ENCODE measurements at regions not wholly inside any gene's neighbourhood (a gene's known extent, or its start where the extent isn't known, plus 50 kb on each side); places are given as distances from the start of the nearest gene placed in this dataset.

DNA sequence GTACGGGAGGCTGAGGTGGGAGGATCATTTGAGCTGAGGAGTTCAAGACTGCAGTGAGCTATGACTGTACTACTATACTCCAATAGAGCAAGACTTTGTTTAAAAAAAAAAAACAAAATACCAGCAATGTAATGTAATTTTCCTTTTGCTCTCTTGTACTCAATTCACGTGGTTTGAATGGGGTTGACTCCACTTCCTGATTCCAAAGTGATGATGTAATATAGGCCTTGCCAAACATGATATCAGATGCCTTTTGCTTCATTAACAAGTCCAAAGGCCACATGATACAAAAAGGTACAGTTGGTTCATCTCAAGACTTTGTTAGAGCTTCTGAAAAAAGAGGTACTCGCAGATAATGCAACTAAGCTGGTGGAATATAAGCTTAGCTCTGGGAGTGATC, 321.8 kb downstream of the ZEB2 start:
- no peak for TF ChIP-seq POLR2A (IDR thresholded peaks at IDR 0.05)
- TF ChIP-seq, protein P1, sequence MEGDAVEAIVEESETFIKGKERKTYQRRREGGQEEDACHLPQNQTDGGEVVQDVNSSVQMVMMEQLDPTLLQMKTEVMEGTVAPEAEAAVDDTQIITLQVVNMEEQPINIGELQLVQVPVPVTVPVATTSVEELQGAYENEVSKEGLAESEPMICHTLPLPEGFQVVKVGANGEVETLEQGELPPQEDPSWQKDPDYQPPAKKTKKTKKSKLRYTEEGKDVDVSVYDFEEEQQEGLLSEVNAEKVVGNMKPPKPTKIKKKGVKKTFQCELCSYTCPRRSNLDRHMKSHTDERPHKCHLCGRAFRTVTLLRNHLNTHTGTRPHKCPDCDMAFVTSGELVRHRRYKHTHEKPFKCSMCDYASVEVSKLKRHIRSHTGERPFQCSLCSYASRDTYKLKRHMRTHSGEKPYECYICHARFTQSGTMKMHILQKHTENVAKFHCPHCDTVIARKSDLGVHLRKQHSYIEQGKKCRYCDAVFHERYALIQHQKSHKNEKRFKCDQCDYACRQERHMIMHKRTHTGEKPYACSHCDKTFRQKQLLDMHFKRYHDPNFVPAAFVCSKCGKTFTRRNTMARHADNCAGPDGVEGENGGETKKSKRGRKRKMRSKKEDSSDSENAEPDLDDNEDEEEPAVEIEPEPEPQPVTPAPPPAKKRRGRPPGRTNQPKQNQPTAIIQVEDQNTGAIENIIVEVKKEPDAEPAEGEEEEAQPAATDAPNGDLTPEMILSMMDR (IDR thresholded peaks at IDR 0.05): no peak
- TF ChIP-seq EP300 (IDR thresholded peaks at IDR 0.05): no peak
- TF ChIP-seq POLR2AphosphoS5 (IDR thresholded peaks at IDR 0.05): no peak

All from upper lobe of left lung (tissue), 4 donors.